KMS-11 (cell line): ENCODE measurements at regions not wholly inside any gene's neighbourhood (a gene's known extent, or its start where the extent isn't known, plus 50 kb on each side); places are given as distances from the start of the nearest gene placed in this dataset.

Source experiments
- H2AFZ ChIP-seq: fragments of 200-600 bp; sonication (generic); 2 replicates; pipeline ENCODE4 v1.6.1; 2016; ENCODE audit warnings: antibody characterized with exemption, mixed run types, low read depth
- H3K27ac ChIP-seq: fragments of 200-600 bp; sonication (generic); 2 replicates; pipeline ENCODE4 v1.6.1; 2016; ENCODE audit warnings: mild to moderate bottlenecking, mixed run types
- H3K27me3 ChIP-seq: fragments of 200-600 bp; sonication (generic); 2 replicates; pipeline ENCODE4 v1.6.1; 2017; ENCODE audit warnings: mild to moderate bottlenecking, low read depth, mixed run types, moderate library complexity; ENCODE audit not compliant: insufficient read depth
- H3K36me3 ChIP-seq: fragments of 200-600 bp; sonication (generic); 2 replicates; pipeline ENCODE4 v1.6.1; 2017; ENCODE audit warnings: mild to moderate bottlenecking, mixed run types; ENCODE audit not compliant: insufficient read depth
- H3K4me1 ChIP-seq: fragments of 200-600 bp; sonication (generic); 2 replicates; pipeline ENCODE4 v1.6.1; 2016; ENCODE audit warnings: mild to moderate bottlenecking, low read depth, mixed run types; ENCODE audit not compliant: poor library complexity, severe bottlenecking
- H3K4me2 ChIP-seq: fragments of 200-600 bp; sonication (generic); 2 replicates; pipeline ENCODE4 v1.7.0; 2016; ENCODE audit warnings: mild to moderate bottlenecking, mixed run types
- H3K4me3 ChIP-seq: fragments of 200-600 bp; sonication (generic); IDR thresholded peaks from 2 replicates; pipeline ENCODE4 v1.6.1; 2017; ENCODE audit warnings: low read depth, low read length, mixed read lengths; ENCODE audit not compliant: insufficient read depth
- H3K79me2 ChIP-seq: fragments of 200-600 bp; sonication (generic); 2 replicates; pipeline ENCODE4 v1.6.1; 2016; ENCODE audit warnings: low read depth, mixed run types; ENCODE audit not compliant: insufficient read depth
- H3K9ac ChIP-seq: fragments of 200-600 bp; sonication (generic); 2 replicates; pipeline ENCODE4 v1.6.1; 2016; ENCODE audit warnings: mild to moderate bottlenecking, mixed run types
- H4K20me1 ChIP-seq: fragments of 200-600 bp; sonication (generic); 2 replicates; pipeline ENCODE4 v1.6.1; 2016; ENCODE audit warnings: mild to moderate bottlenecking, mixed run types; ENCODE audit not compliant: insufficient read depth
- TF ChIP-seq, protein P1 (sequence below): fragments of 200-600 bp; sonication (generic); conservative IDR thresholded peaks from 2 replicates; pipeline ENCODE4 v1.6.1; 2017; ENCODE audit warnings: low read depth, mild to moderate bottlenecking, antibody characterized with exemption, low read length, moderate library complexity, mixed read lengths

DNA sequence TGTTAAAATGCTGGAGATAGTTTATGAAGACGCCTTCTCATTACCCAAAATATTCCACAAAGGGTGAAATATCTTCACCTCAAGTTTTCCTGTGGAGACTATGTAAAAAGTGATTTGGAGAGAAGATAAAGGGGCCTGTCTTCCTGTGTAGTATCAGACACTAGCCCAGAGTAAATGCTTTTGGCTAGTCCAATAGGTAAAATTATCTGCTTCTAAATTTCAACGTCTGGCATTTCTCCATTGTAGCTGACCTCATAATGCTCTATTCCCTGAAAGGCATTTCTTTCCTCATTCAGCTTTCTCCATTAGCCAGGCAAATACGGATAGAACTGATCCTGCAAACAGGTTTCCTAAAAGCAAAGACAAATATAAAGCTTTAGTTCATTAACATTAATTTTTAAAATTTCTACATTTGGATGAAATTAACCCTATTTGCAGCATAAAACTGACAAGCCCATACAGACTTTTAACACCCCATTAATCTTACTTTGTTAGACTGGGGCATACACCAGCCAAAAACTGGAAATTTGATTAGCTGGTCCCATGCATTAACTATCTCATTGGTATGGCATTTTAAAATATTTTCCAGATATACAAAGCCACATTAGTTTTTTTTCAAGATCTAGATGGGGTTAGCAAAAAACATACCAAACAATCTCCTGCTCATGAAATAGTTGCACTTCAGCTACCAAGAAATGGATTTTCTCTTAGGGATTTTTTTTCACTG is 548.8 kb downstream of the EFNA5 start:
- Histone ChIP-seq H3K4me1 (no peaks in the 10 kb centered on the region), H4K20me1 (no peaks in the 10 kb centered on the region), H3K36me3 (no peaks in the 10 kb centered on the region), H3K4me3 (no peak overlapping the region), H3K27me3 (no peaks in the 10 kb centered on the region), H3K79me2 (no peaks in the 10 kb centered on the region), H3K9ac (no peak overlapping the region), H3K4me2 (no peak overlapping the region), H2AFZ (no peak overlapping the region), H3K27ac (no peak overlapping the region)
- TF ChIP-seq, protein P1, sequence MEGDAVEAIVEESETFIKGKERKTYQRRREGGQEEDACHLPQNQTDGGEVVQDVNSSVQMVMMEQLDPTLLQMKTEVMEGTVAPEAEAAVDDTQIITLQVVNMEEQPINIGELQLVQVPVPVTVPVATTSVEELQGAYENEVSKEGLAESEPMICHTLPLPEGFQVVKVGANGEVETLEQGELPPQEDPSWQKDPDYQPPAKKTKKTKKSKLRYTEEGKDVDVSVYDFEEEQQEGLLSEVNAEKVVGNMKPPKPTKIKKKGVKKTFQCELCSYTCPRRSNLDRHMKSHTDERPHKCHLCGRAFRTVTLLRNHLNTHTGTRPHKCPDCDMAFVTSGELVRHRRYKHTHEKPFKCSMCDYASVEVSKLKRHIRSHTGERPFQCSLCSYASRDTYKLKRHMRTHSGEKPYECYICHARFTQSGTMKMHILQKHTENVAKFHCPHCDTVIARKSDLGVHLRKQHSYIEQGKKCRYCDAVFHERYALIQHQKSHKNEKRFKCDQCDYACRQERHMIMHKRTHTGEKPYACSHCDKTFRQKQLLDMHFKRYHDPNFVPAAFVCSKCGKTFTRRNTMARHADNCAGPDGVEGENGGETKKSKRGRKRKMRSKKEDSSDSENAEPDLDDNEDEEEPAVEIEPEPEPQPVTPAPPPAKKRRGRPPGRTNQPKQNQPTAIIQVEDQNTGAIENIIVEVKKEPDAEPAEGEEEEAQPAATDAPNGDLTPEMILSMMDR = no peak

DNA sequence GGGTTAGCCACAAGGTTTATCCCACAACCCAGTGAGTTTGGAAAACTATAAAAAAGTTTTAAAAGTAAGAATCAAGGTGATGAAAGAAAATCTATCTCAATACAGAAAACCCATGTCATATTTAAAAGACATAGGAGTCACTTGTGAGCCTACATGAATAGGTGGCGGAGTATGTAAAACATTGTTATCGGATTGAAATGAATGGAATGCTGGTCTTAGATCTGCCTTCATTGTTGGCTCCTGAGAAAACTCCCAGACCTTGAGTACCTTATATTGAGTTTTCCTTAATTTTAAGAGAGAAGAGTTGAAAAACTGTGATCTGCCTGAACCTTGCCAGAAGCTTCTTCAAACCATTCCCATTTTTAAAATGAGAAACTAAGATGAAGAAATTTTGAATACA is 551.1 kb downstream of the EFNA5 start:
- H3K79me2 ChIP-seq = no peaks in the 10 kb centered on the region
- H3K4me1 ChIP-seq = no peaks in the 10 kb centered on the region
- no peak overlapping the region for H2AFZ ChIP-seq
- no peak overlapping the region for H3K27ac ChIP-seq
- H3K36me3 ChIP-seq = no peaks in the 10 kb centered on the region
- no peaks in the 10 kb centered on the region for H4K20me1 ChIP-seq
- no peak overlapping the region for H3K4me3 ChIP-seq
- TF ChIP-seq, protein P1 = no peak
- H3K4me2 ChIP-seq = no peak overlapping the region
- H3K27me3 ChIP-seq = no peaks in the 10 kb centered on the region
- H3K9ac ChIP-seq = no peak overlapping the region

DNA sequence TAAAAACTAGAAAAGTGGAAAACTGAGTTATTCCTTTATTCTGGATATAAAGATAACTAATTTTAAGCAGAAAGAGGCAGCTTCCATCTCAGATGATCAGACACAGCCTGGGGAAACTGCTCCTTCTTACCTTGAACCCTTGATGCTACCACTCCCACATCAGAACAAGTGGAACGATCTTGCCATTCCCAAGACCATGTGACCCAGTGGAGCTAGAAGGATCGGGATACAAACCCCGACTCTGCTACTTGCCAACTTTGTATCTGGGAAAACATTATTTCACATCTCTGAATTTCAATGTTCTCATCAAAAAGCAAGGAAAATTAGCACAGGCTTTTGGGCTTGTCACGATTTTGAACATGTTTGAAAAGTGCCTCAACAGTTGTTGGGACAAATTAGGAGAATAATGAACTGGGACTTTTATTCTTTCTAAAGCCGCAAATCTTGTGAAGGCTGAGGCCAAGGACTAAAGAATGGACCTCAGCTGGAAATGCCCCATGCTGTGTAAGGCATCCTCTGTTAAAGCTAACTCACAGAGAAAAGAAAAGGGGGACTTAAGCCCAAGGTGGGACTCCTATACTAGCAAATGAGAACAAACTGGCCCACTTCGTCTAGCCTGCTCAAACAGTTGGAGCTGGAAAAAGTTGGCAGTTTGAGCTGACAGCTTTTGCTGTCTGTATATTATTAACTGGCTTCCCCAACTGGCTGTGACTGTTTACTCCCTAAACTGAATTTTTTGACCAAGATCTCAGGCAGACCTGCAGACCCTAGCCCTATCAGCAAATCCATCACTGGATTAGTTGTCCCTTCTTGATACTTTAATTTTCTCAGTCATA is 552.3 kb downstream of the EFNA5 start:
- Histone ChIP-seq H3K79me2 (no peaks in the 10 kb centered on the region), H3K27ac (no peak overlapping the region), H3K9ac (no peak overlapping the region), H3K36me3 (no peaks in the 10 kb centered on the region), H2AFZ (no peak overlapping the region), H3K4me3 (no peak overlapping the region), H3K27me3 (no peaks in the 10 kb centered on the region), H3K4me1 (no peaks in the 10 kb centered on the region), H3K4me2 (no peak overlapping the region), H4K20me1 (no peaks in the 10 kb centered on the region)
- TF ChIP-seq, protein P1 = no peak

DNA sequence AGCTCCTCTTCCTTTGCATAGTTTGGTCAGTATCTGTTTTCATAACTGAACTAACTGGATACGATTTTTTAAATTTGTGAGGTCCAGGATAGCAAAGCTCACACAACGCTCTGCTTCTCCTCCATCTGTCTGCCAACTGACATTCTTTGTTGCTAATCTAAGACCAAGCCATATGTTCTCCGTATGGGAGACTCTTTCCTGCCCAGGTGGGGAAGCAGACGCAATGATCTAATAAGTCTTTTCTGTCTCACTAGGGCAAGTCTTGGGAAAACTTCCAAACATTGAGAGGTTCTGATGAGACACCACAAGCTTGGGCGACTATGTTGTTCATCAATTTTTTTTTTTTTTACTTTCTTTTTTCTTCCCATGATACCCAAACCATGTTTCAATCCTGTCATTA is 558.5 kb downstream of the EFNA5 start:
- H2AFZ ChIP-seq = no peak overlapping the region
- no peak overlapping the region for H3K9ac ChIP-seq
- TF ChIP-seq, protein P1 = no peak
- no peak overlapping the region for H3K4me2 ChIP-seq
- H3K27me3 ChIP-seq = no peaks in the 10 kb centered on the region
- H4K20me1 ChIP-seq = no peaks in the 10 kb centered on the region
- no peaks in the 10 kb centered on the region for H3K4me1 ChIP-seq
- no peak overlapping the region for H3K27ac ChIP-seq
- no peaks in the 10 kb centered on the region for H3K36me3 ChIP-seq
- no peaks in the 10 kb centered on the region for H3K79me2 ChIP-seq
- H3K4me3 ChIP-seq = no peak overlapping the region
